SU-DHL-6 (cell line): ENCODE measurements at regions not wholly inside any gene's neighbourhood (a gene's known extent, or its start where the extent isn't known, plus 50 kb on each side); places are given as distances from the start of the nearest gene placed in this dataset.

ENCODE experiments used
- EZH2phosphoT487 ChIP-seq: fragments of 200-600 bp; sonication (generic), shearing (Covaris generic); conservative IDR thresholded peaks from 2 replicates; pipeline ENCODE4 v1.6.1; 2018; ENCODE audit warnings: mild to moderate bottlenecking, antibody characterized with exemption, low read length, moderate library complexity, mixed read lengths
- TF ChIP-seq, protein P1 (sequence below): fragments of 200-600 bp; sonication (generic); IDR thresholded peaks from one replicate; pipeline ENCODE4 v1.5.1; 2017; ENCODE audit warnings: antibody characterized with exemption, mild to moderate bottlenecking, low read length, moderate library complexity; ENCODE audit not compliant: insufficient read depth, poor library complexity, severe bottlenecking

DNA sequence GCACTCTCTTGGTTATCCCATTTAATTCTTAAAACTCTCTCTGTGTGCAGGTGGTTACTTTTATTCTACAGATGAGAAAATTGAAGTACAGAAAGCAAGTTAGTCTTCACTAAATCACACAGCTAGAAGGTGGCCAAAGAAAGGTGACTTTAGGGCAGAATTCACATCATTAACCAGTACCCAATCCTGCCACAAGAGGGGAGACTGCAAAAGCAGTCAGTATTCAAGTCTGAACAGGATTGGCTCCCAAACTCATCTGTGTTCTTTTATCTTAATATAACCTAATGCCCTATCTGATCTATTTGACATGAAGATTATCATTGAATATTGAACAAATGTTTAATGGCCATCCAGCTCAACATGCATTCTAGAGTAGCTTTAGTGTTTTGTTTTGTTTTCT is 225.3 kb upstream of the FAM83B start:
- TF ChIP-seq, protein P1, sequence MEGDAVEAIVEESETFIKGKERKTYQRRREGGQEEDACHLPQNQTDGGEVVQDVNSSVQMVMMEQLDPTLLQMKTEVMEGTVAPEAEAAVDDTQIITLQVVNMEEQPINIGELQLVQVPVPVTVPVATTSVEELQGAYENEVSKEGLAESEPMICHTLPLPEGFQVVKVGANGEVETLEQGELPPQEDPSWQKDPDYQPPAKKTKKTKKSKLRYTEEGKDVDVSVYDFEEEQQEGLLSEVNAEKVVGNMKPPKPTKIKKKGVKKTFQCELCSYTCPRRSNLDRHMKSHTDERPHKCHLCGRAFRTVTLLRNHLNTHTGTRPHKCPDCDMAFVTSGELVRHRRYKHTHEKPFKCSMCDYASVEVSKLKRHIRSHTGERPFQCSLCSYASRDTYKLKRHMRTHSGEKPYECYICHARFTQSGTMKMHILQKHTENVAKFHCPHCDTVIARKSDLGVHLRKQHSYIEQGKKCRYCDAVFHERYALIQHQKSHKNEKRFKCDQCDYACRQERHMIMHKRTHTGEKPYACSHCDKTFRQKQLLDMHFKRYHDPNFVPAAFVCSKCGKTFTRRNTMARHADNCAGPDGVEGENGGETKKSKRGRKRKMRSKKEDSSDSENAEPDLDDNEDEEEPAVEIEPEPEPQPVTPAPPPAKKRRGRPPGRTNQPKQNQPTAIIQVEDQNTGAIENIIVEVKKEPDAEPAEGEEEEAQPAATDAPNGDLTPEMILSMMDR, result no peak
- TF ChIP-seq EZH2phosphoT487, result no peak
